H54 (cell line): ENCODE measurements at regions not wholly inside any gene's neighbourhood (a gene's known extent, or its start where the extent isn't known, plus 50 kb on each side); places are given as distances from the start of the nearest gene placed in this dataset.
"Not testable (repeated sequence)": the region's sequence is repeated elsewhere in the genome, so short reads cannot be mapped to it uniquely, and the experiment has no call there.

Experiments
- DNase-seq: peaks from one replicate; pipeline ENCODE4 v3.0.0; 2011; ENCODE audit warnings: low spot score, mixed read lengths; ENCODE audit not compliant: insufficient read length
- FAIRE-seq: peaks from 3 replicates; lab custom pipeline; 2011; peaks lifted over from hg19 to GRCh38; lab: Jason Lieb, UNC
- POLR2A ChIP-seq: IDR thresholded peaks from 2 replicates; pipeline ENCODE4 v1.6.1; 2011; ENCODE audit warnings: low read depth, mild to moderate bottlenecking, low read length

- no peak for TF ChIP-seq POLR2A
- FAIRE-seq (no peak), DNase-seq (no peak)
Observed at GRCh38 chr10:108616559-108617285, 1306.6 kb downstream of the XPNPEP1 start.

GRCh38 chr10:108615576-108616320 lies 1307.6 kb downstream of the XPNPEP1 start:
- DNase-seq: no peak
- no peak for TF ChIP-seq POLR2A
- no peak for FAIRE-seq

GRCh38 chr10:108612485-108612884 lies 1310.8 kb downstream of the XPNPEP1 start:
- DNase-seq (no peak), FAIRE-seq (no peak)
- TF ChIP-seq POLR2A: no peak

- DNase-seq: no peak
- FAIRE-seq: no peak
Observed at GRCh38 chr10:108608860-108609259, 1314.5 kb downstream of the XPNPEP1 start.

GRCh38 chr10:108601851-108602250 lies 1321.5 kb downstream of the XPNPEP1 start:
- peak; percentile 87 for FAIRE-seq
- TF ChIP-seq POLR2A: no peak
- no peak for DNase-seq

More at GRCh38 chr10:108608860-108609259, 1314.5 kb downstream of the XPNPEP1 start:
- no peak for TF ChIP-seq POLR2A

- FAIRE-seq: peak; percentile 78
- not testable (repeated sequence) for DNase-seq
Observed at GRCh38 chr10:108600511-108600910, 1322.8 kb downstream of the XPNPEP1 start.

- DNase-seq: not testable (repeated sequence)
- peak; percentile 30 for FAIRE-seq
Observed at GRCh38 chr10:108599317-108599716, 1324.0 kb downstream of the XPNPEP1 start.

GRCh38 chr10:108598831-108599230 lies 1324.5 kb downstream of the XPNPEP1 start:
- FAIRE-seq (peak; percentile 90), DNase-seq (no peak)
- TF ChIP-seq POLR2A: no peak

- DNase-seq: no peak
- TF ChIP-seq POLR2A: no peak
- FAIRE-seq: no peak
Observed at GRCh38 chr10:108598320-108598695, 1325.0 kb downstream of the XPNPEP1 start.

- TF ChIP-seq POLR2A: no peak
- DNase-seq: no peak
- peak; percentile 82 for FAIRE-seq
Observed at GRCh38 chr10:108597657-108598319, 1325.5 kb downstream of the XPNPEP1 start.

GRCh38 chr10:108597031-108597430 lies 1326.3 kb downstream of the XPNPEP1 start:
- FAIRE-seq: peak; percentile 93
- DNase-seq: no peak
- TF ChIP-seq POLR2A: no peak

GRCh38 chr10:108592956-108593355 lies 1330.4 kb downstream of the XPNPEP1 start:
- FAIRE-seq (no peak), DNase-seq (no peak)
- TF ChIP-seq POLR2A: no peak

GRCh38 chr10:108591417-108591816 lies 1331.9 kb downstream of the XPNPEP1 start:
- no peak for DNase-seq
- no peak for TF ChIP-seq POLR2A
- peak; percentile 66 for FAIRE-seq

GRCh38 chr10:108586424-108586823 lies 1336.9 kb downstream of the XPNPEP1 start:
- FAIRE-seq (no peak), DNase-seq (no peak)
- no peak for TF ChIP-seq POLR2A
